Suprapubic skin (tissue), 3 donors: ENCODE measurements at regions not wholly inside any gene's neighbourhood (a gene's known extent, or its start where the extent isn't known, plus 50 kb on each side); places are given as distances from the start of the nearest gene placed in this dataset.

Source experiments
- CTCF ChIP-seq, 2 donors: fragments of 200-600 bp in 1 of 2; fragments of 450-650 bp in 1 of 2; sonication (generic) in 1 of 2; IDR thresholded peaks; one replicate each; pipeline ENCODE4 v1.5.1; 2016 to 2019; ENCODE audit warnings: antibody characterized with exemption in 2 of 2, mild to moderate bottlenecking in 1 of 2, moderate library complexity in 1 of 2
- POLR2A ChIP-seq, 2 donors: fragments of 450-650 bp; IDR thresholded peaks; one replicate each; pipeline ENCODE4 v1.6.1; 2017; ENCODE audit warnings: antibody characterized with exemption in 2 of 2, mild to moderate bottlenecking in 2 of 2, moderate library complexity in 2 of 2

GRCh38 chr15:77838595-77838994 lies 205.9 kb upstream of the LINGO1 start:
- TF ChIP-seq CTCF (IDR thresholded peaks at IDR 0.05) (no peak), POLR2A (IDR thresholded peaks at IDR 0.05) (no peak)
